ENCODE measurements at regions not wholly inside any gene's neighbourhood (a gene's known extent, or its start where the extent isn't known, plus 50 kb on each side); places are given as distances from the start of the nearest gene placed in this dataset.
A peak's percentile ranks its signal among the peaks of the same experiment; 100 is the strongest.

DNA sequence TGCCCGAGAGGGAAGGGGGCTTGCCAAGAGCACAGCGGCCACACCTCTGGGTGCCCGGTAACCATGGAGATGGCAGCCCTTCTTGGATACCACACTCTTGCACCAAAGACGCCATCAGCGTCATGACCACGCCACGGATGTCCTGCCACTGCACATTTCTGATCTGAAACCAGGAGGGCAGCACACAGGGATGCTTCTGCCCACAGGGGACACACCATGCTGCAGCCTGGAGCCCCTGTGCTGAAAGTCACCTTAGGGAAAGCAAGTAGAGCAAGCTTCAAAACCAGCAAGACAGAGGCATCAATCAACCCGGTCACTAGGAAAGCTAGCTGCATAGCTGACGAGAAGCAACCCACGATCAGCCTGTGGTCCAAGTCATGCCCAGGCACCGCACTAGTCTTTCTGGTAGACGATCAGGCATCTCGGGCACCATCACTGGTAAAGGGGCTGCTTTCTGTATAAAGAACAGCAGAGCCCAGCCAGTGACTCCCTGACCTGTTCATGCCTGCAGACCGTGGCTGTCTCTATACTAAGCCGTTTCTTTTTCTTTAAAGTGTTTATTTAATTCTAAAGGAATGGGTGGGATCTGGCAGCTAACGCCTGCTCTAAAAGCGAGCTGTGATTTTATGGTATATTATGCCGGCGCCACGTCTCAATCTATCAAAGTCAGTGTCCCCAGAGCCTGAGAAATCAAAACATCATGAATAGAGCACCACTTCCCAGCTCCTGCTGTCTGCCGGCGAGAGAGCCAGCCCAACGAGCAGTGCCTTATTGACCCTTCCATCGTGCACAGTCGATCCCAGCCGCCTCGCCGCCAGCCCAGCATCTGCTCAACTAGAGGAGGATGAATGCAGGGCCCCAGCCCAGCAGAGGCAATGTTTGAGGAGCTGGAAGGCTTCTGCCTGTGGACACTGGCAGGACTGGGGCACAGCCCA lies 244.7 kb downstream of the RBFOX3 start:
- peak; percentile 71 for DNase-seq

DNA sequence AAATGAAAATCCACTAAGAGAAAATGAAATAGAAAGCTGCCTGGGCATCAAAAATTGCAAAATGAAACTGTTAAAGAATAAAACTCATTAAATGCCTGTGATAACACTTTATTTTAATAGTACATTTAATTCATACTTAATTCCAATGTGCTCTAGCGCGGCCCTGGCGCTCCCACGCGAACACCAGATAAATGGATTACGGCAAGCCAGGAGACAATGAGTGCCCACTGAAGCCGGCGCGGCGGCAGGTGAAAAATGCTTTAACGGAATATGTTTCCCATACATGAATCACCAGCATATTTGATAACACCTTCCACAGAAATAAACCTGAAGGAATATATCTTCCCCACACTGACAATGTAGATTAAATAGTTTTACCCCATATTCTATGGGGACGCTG lies 245.5 kb downstream of the RBFOX3 start:
- DNase-seq = no peak

- DNase-seq = peak; percentile 14
Measured at GRCh38 chr17:79364315-79365094, 246.3 kb downstream of the RBFOX3 start.

DNA sequence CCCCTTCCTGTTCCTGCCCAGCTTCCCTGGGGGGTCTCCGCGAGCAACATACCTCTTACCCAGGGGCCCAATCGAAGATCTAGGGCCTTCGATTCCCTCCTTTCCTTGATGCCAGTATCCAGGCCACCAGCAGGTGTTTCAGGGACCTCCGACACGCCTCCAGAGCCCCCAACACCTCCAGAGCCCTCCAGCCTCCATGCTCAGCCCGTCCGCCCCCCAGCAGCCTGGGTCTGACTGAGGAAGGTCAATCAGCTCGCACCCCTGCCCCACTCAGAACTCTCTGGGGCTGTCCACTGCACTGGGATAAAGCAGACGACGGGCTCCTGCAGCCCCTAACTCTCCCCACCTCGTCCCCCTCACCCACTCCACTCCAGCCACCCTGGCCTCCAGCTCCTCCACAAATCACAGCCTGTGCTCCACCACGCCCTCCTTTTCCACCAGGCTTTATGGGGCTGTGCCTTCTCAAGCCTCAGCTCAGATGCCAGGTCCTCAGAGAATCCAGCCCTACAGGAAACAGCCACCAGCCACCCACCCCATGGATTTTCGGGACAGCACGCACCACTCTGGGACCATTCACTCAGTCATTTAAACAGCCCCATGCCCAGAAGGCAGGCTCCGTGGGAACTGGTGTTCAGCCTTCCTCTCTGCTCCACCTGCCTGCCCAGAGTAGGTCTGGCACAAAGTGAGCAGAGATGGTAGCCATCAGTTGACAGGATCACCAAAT lies 247.1 kb downstream of the RBFOX3 start:
- no peak for DNase-seq

- DNase-seq = no peak
Measured at GRCh38 chr17:79362772-79363305, 248.0 kb downstream of the RBFOX3 start.

- DNase-seq = no peak
Measured at GRCh38 chr17:79361873-79362771, 248.7 kb downstream of the RBFOX3 start.

DNA sequence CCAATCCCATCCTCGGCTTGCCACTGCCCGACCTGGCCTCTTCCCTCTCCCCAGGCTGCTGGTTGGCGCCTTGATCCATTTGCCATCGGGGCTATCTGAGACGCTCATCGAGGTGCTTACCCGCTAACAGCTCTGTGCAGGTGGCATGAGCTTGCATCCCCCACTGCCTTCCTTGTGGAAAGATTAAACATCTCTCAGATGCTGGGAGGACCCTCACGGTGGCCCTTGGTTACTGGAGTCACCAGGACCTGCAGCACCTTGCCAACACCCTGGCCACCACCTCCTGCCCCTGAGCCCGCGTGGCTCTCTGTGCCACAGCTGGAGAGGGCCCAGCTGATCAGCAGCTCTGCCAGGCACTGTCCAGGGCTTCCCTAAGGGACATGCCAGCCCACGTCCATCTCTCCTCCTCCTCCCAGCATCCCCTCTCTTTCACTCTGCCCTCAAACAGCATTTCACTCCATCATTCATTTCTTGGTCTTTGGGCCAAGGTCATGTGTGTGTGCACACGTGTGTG lies 249.6 kb downstream of the RBFOX3 start:
- DNase-seq = no peak

DNA sequence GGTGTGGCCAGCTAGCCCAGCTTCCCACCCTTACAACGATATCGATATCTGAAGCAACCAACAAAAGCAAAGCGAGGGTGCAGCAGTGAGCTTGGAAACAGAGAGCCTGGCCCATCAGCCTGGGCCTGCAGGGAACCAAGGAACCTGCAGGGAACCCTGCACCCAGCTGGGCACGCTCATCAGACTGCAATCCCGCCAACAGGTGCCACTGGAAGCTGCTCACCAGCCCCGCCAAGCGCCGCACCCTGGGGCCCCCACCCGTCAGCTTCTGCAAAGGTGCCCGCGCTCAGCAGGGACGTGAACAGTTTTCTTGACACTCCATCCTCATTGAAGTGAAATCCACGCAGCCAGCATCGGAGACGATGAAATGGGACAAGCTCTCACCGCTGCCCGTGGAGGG lies 250.7 kb downstream of the RBFOX3 start:
- no peak for DNase-seq

GRCh38 chr17:79356839-79357447 lies 253.9 kb downstream of the RBFOX3 start:
- no peak for DNase-seq

DNA sequence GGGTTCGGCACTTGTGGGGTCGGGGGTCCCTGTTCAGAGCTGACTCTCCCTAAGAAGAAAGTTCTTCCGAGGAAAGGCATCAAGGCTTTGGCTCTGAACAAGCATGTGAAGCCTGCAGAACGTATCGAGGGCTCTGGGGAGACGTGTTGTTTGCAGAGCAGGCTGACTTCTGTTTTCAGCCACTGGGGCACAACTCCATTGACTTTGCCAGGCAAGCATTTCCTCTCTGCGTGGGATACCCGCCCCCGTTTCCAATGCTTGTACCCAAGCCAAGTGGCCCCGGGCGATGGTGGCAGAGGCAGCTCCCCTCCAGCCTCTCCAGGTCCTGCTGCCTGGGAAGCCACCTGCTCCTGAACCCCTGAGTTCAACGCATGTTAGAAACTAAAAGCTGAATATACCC lies 255.7 kb downstream of the RBFOX3 start:
- no peak for DNase-seq

DNA sequence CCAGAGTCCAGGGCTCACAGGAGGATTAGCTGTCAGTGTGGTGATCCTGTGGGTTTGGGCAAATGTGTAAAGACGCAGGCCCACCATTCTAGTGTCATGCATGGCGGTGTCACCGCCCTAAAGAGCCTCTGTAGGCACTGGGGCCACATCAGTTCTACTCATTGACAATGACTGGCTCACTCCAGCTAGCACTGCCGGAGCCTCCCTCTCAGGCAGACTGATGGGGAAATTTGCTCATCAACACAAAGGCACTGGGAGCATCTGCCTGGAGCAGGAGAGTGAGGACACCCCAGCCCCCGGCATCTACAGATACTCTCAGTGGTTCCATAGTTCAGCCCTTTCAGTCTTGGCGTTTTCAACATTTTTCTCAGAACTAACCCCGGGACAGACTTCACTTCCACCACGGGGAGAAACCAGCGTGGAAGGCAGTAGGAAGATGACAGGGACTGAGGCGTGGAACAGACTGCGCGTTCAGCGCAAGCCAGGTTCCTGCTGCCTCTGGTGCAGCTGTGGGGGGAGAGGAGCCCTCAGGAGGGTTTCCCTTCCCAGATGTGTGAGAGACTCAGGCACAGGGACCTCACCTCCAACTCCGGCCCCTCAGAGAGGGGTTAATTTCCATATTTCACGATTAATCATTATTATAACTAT lies 256.6 kb downstream of the RBFOX3 start:
- no peak for DNase-seq

DNA sequence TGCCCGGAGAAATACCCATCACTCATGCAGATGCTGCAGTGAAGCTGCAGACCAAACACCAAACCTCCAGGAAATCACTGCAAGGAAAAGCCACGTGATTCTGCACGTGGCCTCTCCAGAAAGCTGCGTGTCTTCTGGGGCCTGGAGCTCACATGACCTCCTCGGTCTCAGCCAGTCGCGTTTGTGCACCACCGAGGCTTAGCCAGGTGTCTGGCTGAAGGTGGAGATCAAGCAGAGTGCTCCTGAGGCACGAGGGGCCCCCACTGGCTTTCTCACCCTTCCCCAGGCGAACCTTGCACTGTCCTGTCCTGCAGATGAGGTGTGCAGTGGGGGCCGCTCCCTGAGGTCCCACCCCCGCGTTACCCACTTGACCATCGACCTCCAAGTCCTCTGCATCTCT lies 257.3 kb downstream of the RBFOX3 start:
- DNase-seq = no peak

- no peak for DNase-seq
Measured at GRCh38 chr17:79353016-79353415, 257.8 kb downstream of the RBFOX3 start.

- no peak for DNase-seq
Measured at GRCh38 chr17:79350533-79350932, 260.3 kb downstream of the RBFOX3 start.

GRCh38 chr17:79349506-79350400 lies 261.1 kb downstream of the RBFOX3 start:
- DNase-seq = no peak

GRCh38 chr17:79342376-79342775 lies 267.8 kb downstream of the ENGASE start:
- no peak for DNase-seq

GRCh38 chr17:79341816-79342215 lies 267.2 kb downstream of the ENGASE start:
- no peak for DNase-seq

DNA sequence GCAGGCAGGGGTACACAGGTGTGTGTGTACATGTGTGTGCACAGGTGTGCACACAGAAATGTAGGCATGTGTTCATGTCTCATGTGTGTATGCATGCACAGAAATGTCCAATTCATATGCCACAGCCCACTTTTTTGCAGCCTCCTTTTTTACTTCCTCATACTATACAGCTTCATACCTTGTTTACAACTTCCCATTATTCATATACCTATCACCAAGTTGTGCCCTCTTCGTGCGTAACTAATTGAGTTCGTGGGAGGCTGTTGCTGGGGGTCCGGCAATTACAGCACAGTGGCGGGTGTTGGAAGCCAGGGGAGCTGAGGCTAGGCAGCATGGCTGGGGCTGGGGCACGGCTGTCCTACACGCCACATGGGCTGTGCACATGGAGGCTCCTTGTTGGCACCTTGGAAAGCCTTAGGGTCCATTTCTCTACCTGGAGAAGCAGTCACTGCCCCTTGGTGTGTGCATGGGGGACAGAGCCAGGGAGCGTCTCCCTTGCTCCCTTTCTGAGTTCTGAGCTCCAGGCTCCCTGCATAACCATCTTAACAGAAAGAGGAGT lies 266.7 kb downstream of the ENGASE start:
- no peak for DNase-seq
